LoVo (cell line): ENCODE measurements at regions not wholly inside any gene's neighbourhood (a gene's known extent, or its start where the extent isn't known, plus 50 kb on each side); places are given as distances from the start of the nearest gene placed in this dataset.
A peak's percentile ranks its signal among the peaks of the same experiment; 100 is the strongest.

Experiments used
- DNase-seq: peaks from one replicate; pipeline ENCODE4 v3.0.0-alpha.2; 2016; ENCODE audit warnings: low spot score

GRCh38 chr4:137739391-137739790 is 207.1 kb upstream of the PCDH18 start:
- no peak for DNase-seq

- no peak for DNase-seq
Measured at GRCh38 chr4:137738375-137738990, 206.2 kb upstream of the PCDH18 start.

- DNase-seq, result no peak
Measured at GRCh38 chr4:137735561-137736104, 203.3 kb upstream of the PCDH18 start.

- peak; percentile 14 for DNase-seq
Measured at GRCh38 chr4:137733174-137734141, 201.2 kb upstream of the PCDH18 start.

- no peak for DNase-seq
Measured at GRCh38 chr4:137722910-137723309, 190.6 kb upstream of the PCDH18 start.

GRCh38 chr4:137711502-137711901 is 179.2 kb upstream of the PCDH18 start:
- no peak for DNase-seq

GRCh38 chr4:137707626-137708025 is 175.3 kb upstream of the PCDH18 start:
- DNase-seq, result no peak

GRCh38 chr4:137707102-137707620 is 174.9 kb upstream of the PCDH18 start:
- no peak for DNase-seq

GRCh38 chr4:137705171-137705783 is 173.0 kb upstream of the PCDH18 start:
- DNase-seq, result no peak

GRCh38 chr4:137703195-137703594 is 170.9 kb upstream of the PCDH18 start:
- no peak for DNase-seq

GRCh38 chr4:137702512-137702911 is 170.2 kb upstream of the PCDH18 start:
- no peak for DNase-seq

- DNase-seq, result no peak
Measured at GRCh38 chr4:137701401-137701800, 169.1 kb upstream of the PCDH18 start.

GRCh38 chr4:137700751-137701150 is 168.5 kb upstream of the PCDH18 start:
- DNase-seq, result no peak

- no peak for DNase-seq
Measured at GRCh38 chr4:137700072-137700471, 167.8 kb upstream of the PCDH18 start.

GRCh38 chr4:137694138-137694537 is 161.8 kb upstream of the PCDH18 start:
- DNase-seq, result no peak

- no peak for DNase-seq
Measured at GRCh38 chr4:137693641-137694040, 161.3 kb upstream of the PCDH18 start.

- no peak for DNase-seq
Measured at GRCh38 chr4:137692205-137692604, 159.9 kb upstream of the PCDH18 start.

GRCh38 chr4:137688651-137689050 is 156.4 kb upstream of the PCDH18 start:
- no peak for DNase-seq

- DNase-seq, result no peak
Measured at GRCh38 chr4:137685357-137685756, 153.1 kb upstream of the PCDH18 start.

GRCh38 chr4:137681081-137681480 is 148.8 kb upstream of the PCDH18 start:
- DNase-seq, result no peak

GRCh38 chr4:137678796-137679195 is 146.5 kb upstream of the PCDH18 start:
- DNase-seq, result no peak

GRCh38 chr4:137677863-137678262 is 145.6 kb upstream of the PCDH18 start:
- no peak for DNase-seq
